ENCODE measurements at regions not wholly inside any gene's neighbourhood (a gene's known extent, or its start where the extent isn't known, plus 50 kb on each side); places are given as distances from the start of the nearest gene placed in this dataset.

DNA sequence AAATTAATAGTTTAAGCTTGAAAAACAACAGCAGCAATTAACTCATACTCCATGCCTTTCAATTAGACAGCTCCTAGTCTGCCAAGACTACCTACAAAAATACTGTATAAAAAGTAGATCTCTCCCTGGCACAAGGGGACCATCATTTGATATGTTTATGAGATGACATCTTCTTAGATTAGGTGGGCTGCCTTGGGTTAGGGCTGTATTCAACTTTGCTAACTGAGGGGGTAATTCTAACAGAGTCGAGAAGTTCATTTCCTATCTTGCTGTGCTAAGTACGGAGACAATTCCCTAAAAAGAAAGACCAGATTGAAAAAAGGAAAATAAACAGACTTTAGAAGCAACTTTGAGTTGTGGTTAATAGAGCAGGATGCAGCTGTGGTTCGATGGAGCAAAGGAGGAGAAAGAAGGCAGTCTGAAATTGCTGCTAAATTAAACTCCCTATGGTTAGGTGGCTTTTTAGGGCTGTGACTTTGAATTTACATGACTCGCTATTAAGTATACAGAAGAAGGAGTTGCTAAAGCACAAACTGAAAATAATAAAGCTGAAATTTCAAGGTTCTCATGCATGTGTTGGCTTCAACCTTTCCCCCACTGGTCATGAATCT lies 75.4 kb downstream of the CDC7 start:
- DNase-seq (ENCODE audit: low spot score) = no peak

DNA sequence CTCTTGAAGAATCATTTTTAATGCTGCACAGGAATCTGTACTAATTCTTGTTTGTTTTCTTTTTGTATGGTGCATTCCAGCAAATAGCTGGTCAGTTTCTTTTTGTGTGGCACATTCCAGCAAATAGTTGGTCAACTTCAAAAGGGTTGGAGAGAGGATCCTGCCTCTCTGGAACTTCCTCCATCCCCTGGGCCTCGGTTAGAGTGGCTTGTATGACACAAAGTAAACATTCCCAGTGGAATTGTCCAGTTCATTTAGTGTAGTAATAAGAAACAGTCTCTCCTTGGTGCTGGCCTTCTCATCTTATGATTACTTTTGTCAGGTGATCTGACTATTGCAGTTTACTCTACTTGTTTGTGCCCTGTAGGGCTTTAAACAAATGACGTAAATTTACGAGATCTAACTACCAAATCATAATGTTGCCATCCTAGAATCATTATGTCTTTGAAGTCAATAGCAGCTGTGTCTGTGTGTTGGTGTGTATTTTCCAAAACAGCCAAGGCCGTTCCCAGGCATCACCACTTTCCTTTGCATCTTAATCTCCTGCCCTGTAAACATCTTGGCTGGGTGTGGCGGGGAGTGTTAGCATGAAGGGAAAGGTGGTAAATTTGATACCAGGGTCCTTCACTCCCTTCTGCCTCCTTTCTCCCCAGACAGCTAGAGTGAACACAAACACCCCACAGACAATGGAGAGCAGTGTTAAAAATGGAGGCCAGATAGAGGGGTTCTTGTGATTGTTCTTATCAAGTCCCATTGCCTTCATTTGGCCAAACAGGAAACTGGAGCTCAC lies 77.9 kb downstream of the CDC7 start:
- no peak for DNase-seq (ENCODE audit: low spot score)

DNA sequence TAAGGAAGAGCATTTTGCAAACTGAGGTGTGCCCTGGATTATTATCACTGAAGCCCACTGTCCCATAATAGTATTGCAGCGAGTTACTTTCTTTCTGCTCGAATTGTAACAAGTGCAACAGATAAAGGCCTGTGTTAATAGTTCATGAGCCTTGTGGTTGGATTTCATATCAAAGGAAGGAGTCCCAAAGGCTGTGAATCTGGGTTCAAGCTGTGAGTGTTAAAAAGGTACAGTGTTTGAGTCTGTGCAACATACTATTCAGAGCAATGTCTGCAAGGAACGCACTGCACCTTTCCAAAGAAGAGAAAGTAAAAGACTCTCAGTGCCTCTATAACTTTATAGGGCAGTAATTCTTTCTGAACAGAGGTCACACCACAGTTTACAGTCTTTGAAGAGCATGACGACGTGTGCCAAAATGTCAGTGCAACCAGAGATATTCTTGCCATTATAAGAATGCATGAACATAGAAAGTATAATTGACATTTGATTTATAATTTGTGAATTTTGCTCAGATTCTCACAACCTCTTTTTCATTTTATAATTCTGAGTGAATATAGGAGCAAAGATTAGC lies 79.1 kb downstream of the CDC7 start:
- DNase-seq (ENCODE audit: low spot score) = no peak

DNA sequence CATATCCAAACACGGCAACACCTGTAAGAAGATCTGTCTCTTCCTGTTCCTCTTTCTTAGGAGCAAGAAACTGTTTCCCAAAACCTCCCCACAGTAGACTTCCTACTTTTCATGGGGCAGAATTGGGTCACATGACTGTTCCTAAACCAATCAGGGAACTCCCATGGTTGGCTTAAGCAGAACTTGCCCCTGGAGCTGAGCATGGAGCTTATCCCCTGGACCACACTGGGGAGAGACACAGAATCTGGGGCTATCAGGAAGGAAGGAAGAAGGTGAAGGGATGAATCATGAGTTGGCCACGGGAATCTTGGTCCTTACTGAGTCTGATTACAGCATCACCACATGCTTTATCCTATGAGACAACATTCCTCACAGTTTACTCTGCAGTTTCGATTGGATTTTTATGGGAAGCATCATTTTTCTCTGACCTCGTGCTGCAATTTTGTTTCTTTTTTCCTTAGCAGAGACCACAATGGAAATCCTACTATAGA lies 81.8 kb downstream of the CDC7 start:
- DNase-seq (ENCODE audit: low spot score) = peak; percentile 64

DNA sequence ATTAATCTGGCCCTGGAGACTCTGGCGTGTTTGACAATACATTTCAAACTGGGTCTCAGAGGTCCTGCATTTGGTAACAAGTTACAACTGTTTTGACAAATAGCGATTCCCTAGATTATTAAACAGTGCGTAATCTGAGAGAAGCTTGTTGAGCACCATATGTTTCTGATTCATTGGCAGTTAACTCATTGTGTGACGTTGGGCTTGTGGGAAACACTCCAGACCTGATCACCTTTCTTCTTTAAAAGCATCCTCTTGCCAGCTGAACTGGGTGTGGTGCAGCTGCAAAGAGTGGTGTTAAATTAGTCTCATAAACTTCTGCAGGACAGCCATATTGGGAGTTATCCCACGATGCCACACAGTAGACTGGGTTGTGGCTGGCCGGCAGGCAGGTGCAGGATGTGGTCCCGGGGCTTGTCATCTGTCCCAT lies 82.7 kb downstream of the CDC7 start:
- DNase-seq (ENCODE audit: low spot score) = no peak

GRCh38 chr1:91584309-91584708 lies 83.7 kb downstream of the CDC7 start:
- DNase-seq (ENCODE audit: low spot score) = no peak

GRCh38 chr1:91584878-91585277 lies 84.2 kb downstream of the CDC7 start:
- no peak for DNase-seq (ENCODE audit: low spot score)

GRCh38 chr1:91585502-91585901 lies 84.9 kb downstream of the CDC7 start:
- no peak for DNase-seq (ENCODE audit: low spot score)

GRCh38 chr1:91585982-91586381 lies 85.3 kb downstream of the CDC7 start:
- DNase-seq (ENCODE audit: low spot score) = no peak

- peak; percentile 90 for DNase-seq (ENCODE audit: low spot score)
Measured at GRCh38 chr1:91589437-91589836, 88.8 kb downstream of the CDC7 start.

DNA sequence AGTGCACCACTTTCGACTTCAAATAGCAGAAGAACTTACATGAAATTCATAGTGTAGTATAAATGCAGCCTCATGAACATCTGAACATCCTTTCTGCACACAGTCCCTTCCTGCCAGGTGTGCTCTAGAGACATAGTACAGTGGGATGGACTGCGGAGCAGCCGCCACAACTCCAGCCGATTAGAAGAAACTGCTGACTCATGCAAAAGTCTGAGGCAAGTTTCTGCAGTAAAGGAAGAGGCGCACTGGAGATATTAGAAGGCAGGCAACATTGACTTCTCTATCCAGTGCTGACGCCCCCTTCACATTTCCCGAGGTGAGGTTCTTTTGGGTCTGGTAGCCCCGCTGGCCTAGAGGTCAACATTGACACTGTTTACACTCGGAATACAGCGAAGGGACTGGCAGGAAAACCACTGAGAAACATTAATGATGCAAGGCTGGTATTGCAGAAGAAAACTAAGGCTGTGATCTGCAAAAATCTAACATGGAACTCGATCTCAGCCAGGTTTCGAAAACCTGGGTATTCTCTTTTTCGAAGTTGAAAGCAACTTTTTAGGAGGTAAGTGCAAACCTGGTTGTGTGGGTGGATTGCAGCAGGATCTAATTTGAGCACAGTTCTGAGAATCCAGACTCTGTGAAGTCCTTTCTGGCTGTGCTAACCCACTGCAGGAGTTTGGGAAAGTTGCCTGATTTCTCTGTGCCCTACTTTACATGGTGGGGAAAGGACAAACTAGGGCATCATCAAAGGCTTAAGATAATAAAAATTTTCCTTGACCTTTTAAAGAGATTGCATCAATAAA lies 90.7 kb downstream of the CDC7 start:
- DNase-seq (ENCODE audit: low spot score) = peak; percentile 72

DNA sequence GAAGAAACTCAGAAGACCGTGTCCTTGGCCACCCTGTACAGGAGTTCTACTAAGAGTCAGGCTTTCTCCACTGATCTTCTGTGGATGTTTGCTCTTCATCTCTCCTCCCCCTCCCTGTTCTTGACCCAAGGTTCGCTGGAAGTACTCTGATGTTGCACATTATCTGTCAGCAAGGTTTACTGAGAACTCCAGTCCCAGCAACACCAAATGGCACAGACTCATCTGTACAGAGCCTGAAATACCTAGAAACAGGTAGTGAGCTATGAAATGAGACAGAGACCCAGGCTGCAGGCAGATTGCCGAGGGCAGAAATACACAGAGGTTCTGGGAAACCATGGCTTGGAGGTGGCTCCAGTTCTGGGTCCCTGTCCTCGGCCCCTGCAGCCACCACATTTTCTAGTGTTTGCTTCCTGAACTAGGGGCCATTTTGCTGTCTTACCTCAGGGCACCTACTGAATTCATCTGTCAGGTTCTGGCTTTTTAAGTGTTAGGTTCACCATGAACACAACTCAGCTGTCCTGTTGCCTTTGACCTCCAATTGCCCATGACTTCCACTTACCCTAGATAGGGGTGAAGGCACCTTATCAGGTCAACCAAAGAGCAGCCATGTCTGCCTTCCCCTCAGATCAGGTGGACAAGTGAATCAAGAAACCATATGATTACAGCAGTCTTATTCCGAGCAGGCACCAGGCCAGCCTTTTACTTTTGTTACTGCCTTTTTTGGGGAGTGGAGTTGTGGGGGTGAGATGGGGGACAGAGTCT lies 92.2 kb downstream of the CDC7 start:
- DNase-seq (ENCODE audit: low spot score) = no peak

DNA sequence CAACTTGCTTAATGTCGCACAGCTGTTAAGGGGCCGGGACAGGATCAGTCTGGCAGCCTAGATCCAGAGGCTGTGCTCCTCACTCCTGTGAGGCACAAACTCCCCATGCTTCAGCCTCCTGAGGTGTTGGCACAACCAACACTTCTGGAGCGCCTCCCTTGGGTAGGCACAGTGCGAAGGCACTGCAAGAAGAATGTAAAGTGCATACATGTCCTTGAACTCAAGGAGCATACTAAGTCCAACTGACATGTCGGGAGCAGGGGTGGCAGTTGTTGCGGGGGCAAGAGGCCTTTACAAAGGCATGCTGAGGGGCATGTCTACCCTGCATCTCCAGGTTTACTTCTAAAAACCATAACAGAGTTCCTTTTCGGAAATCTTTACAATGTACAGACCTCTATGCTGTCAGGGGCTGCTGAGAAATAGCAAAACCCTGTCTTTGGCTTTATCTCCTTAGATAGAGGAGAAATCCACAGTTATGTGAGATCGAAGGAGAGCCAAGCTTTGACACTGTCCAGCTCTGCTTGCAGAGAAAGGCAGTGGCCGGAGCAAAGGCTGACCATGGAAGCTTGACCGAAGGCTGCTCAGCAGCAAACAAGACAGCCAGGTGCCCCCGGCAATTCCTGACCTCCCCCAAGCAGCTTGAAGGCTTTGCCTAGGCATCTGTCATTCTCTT lies 93.9 kb downstream of the CDC7 start:
- peak; percentile 96 for DNase-seq (ENCODE audit: low spot score)

GRCh38 chr1:91596474-91596873 lies 95.8 kb downstream of the CDC7 start:
- DNase-seq (ENCODE audit: low spot score) = peak; percentile 83

DNA sequence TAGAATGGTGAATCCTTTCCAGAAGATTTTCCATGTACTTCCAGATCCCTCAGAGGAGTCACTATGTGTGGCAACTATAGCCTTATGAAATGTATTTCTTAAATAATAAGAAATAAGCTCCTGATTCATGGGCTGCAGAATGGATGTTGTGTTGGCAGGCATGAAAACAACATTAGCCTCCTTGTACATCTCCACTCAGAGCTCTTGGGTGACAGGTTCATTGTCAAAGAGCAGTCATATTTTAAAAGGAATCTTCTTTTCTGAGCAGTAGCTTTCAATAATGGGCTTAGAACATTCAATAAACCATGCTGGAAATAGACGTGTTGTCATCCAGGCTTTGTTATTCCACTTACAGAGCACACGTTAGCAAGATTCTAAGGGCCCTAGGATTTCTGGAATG lies 96.6 kb downstream of the CDC7 start:
- no peak for DNase-seq (ENCODE audit: low spot score)

GRCh38 chr1:91600431-91601337 lies 100.0 kb downstream of the CDC7 start:
- no peak for DNase-seq (ENCODE audit: low spot score)

DNA sequence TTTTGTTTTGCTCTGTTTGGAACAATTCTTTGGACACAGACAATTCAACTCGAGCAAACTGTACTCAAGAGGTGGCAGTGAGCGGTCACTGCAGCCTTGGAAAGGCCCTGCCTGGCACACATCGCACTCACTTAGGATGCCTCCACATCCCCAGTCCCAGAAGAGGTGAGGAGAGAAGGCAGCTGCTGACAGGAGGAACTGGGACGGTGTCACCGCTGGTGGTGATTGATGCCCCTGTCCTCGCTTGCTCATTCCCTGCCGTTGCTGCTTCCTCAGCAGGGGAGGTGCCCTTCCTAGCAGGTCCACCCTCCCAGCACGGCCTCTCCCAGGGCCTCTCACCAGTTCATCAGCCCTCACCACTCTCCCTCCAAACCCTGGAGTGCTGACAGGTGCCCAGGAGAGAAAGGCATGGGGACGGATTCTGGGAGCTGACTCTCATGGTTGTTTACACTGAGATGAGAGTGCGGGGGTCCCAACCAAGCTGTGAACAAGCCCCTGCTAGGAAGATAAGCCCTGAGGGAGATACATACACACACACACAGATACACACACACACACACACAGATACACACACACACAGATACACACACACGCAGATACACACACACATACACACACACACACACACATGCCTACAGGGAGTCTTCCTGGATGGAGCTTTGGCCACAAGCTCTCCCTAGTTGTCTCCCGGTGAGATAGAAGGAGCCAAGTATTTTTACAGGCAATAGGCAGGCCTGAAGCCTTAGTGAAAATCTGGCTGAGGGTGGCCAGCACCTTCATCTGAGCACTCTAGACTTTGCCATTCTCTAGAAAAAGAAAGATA lies 101.1 kb downstream of the CDC7 start:
- no peak for DNase-seq (ENCODE audit: low spot score)

DNA sequence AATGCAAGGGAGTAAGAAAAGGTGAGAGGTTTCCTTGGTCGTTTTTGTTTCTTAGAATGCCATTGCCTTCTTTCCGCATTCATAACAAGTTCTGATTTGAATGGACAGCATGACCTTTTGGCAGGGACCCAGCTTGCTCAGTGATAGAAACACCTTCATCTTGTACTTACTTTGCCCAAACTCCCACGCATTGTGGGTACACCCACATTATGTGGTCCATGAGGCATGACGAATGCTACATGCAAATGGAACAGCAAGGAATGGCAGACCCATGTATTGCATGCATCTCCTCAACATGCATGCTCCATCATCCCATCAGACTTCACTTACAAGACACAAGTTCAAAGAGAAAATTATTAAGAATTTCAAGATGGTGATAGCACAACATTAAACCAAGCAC lies 102.8 kb downstream of the CDC7 start:
- DNase-seq (ENCODE audit: low spot score) = no peak

DNA sequence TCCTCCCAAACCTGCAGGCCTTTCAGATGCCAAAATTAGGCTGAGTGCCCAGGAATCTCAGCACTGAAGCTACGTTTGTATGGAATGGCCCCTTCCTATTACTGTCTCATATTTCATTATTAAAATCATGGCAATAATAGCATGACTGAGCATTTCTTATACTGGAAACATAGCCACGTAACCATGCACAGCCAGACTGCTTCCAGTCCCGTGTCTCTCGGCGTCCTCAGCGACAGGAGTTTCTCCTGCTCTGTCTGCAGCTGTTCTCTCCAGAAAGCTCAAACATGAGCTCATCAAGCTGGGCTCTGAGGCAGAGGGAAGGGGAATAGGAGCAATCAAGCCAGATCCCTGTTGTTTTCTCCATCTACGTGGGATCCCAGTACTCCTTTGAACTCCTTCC lies 104.0 kb downstream of the CDC7 start:
- DNase-seq (ENCODE audit: low spot score) = peak; percentile 70

Data from umbilical cord (tissue), 1 donor.